ENCODE measurements at regions not wholly inside any gene's neighbourhood (a gene's known extent, or its start where the extent isn't known, plus 50 kb on each side); places are given as distances from the start of the nearest gene placed in this dataset.

- Mint-ChIP-seq H3K9me3 (ENCODE audit: low read depth) (no peaks in the 10 kb centered on the region), H3K27me3 (ENCODE audit: low read depth) (peaks cover 11% of the 10 kb centered on the region), H3K4me1 (ENCODE audit: low read depth) (peaks cover 25% of the 10 kb centered on the region), H3K36me3 (ENCODE audit: low read depth) (no peaks in the 10 kb centered on the region), H3K4me3 (ENCODE audit: unreplicated experiment) (no peak overlapping the region), H3K27ac (ENCODE audit: unreplicated experiment) (no peak overlapping the region)
- TF ChIP-seq CTCF (IDR thresholded peaks at IDR 0.05) = no peak
- DNase-seq (ENCODE audit: low spot score) = peak; percentile 21
Measured at GRCh38 chr6:168372889-168373288, 53.3 kb upstream of the DACT2 start.

GRCh38 chr6:168373389-168373788 lies 53.8 kb upstream of the DACT2 start:
- no peaks in the 10 kb centered on the region for H3K9me3 Mint-ChIP-seq (ENCODE audit: low read depth)
- peaks cover 12% of the 10 kb centered on the region for H3K27me3 Mint-ChIP-seq (ENCODE audit: low read depth)
- peaks cover 22% of the 10 kb centered on the region for H3K4me1 Mint-ChIP-seq (ENCODE audit: low read depth)
- no peak for TF ChIP-seq CTCF (IDR thresholded peaks at IDR 0.05)
- no peak overlapping the region for H3K4me3 Mint-ChIP-seq (ENCODE audit: unreplicated experiment)
- DNase-seq (ENCODE audit: low spot score) = peak; percentile 51
- H3K36me3 Mint-ChIP-seq (ENCODE audit: low read depth) = no peaks in the 10 kb centered on the region
- H3K27ac Mint-ChIP-seq (ENCODE audit: unreplicated experiment) = no peak overlapping the region

- Mint-ChIP-seq H3K27me3 (ENCODE audit: low read depth) (peaks cover 12% of the 10 kb centered on the region), H3K27ac (ENCODE audit: unreplicated experiment) (no peak overlapping the region), H3K9me3 (ENCODE audit: low read depth) (no peaks in the 10 kb centered on the region)
Measured at GRCh38 chr6:168374051-168374502, 54.5 kb upstream of the DACT2 start.

GRCh38 chr6:168374541-168375071 lies 55.0 kb upstream of the DACT2 start:
- no peaks in the 10 kb centered on the region for H3K36me3 Mint-ChIP-seq (ENCODE audit: low read depth)
- H3K27me3 Mint-ChIP-seq (ENCODE audit: low read depth) = peaks cover 12% of the 10 kb centered on the region
- no peak overlapping the region for H3K27ac Mint-ChIP-seq (ENCODE audit: unreplicated experiment)
- H3K9me3 Mint-ChIP-seq (ENCODE audit: low read depth) = no peaks in the 10 kb centered on the region
- peaks cover 16% of the 10 kb centered on the region for H3K4me1 Mint-ChIP-seq (ENCODE audit: low read depth)
- peak; percentile 81 for DNase-seq (ENCODE audit: low spot score)
- TF ChIP-seq CTCF (IDR thresholded peaks at IDR 0.05) = no peak
- no peak overlapping the region for H3K4me3 Mint-ChIP-seq (ENCODE audit: unreplicated experiment)

More at GRCh38 chr6:168374051-168374502, 54.5 kb upstream of the DACT2 start:
- no peak for TF ChIP-seq CTCF (IDR thresholded peaks at IDR 0.05)
- Mint-ChIP-seq H3K36me3 (ENCODE audit: low read depth) (no peaks in the 10 kb centered on the region), H3K4me3 (ENCODE audit: unreplicated experiment) (no peak overlapping the region), H3K4me1 (ENCODE audit: low read depth) (peaks cover 17% of the 10 kb centered on the region)
- peak; percentile 72 for DNase-seq (ENCODE audit: low spot score)

GRCh38 chr6:168376120-168376519 lies 56.5 kb upstream of the DACT2 start:
- H3K36me3 Mint-ChIP-seq (ENCODE audit: low read depth) = no peaks in the 10 kb centered on the region
- H3K27ac Mint-ChIP-seq (ENCODE audit: unreplicated experiment) = no peak overlapping the region
- no peaks in the 10 kb centered on the region for H3K9me3 Mint-ChIP-seq (ENCODE audit: low read depth)
- TF ChIP-seq CTCF (IDR thresholded peaks at IDR 0.05) = no peak
- H3K4me1 Mint-ChIP-seq (ENCODE audit: low read depth) = peaks cover 11% of the 10 kb centered on the region
- no peak overlapping the region for H3K4me3 Mint-ChIP-seq (ENCODE audit: unreplicated experiment)
- DNase-seq (ENCODE audit: low spot score) = no peak
- H3K27me3 Mint-ChIP-seq (ENCODE audit: low read depth) = peaks cover 12% of the 10 kb centered on the region
